GM18873 (cell line): ENCODE measurements at regions not wholly inside any gene's neighbourhood (a gene's known extent, or its start where the extent isn't known, plus 50 kb on each side); places are given as distances from the start of the nearest gene placed in this dataset.
"Not testable (repeated sequence)": the region's sequence is repeated elsewhere in the genome, so short reads cannot be mapped to it uniquely, and the experiment has no call there.

Experiments
- ATAC-seq: cut with Tn5 transposase; IDR thresholded peaks from one replicate; pipeline ENCODE4 v1.9.1; 2021; ENCODE audit warnings: mild to moderate bottlenecking, moderate library complexity, moderate number of reproducible peaks; ENCODE audit not compliant: unreplicated experiment, low FRiP score

DNA sequence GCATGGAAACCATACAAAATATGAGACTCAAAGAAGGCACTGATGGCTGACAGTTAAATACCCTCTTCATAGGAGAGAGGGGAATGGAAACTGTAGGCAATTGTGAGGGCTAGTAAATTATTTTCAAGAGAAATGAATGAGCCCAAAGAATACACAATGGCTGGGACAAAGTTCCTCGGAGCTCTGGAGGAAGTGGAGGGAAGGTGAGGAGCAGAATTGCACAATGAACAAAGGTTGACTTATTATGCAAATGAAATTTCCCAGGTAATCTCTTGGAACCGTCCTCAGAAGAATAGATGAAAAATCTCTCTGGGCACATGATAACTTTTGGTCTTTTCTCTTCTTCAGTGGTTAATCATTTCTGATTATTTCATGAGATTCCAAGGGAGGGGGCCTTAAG lies 202.6 kb upstream of the VCX start:
- ATAC-seq: no peak

GRCh38 chrX:7638078-7638710 lies 204.8 kb upstream of the VCX start:
- no peak for ATAC-seq

- ATAC-seq: no peak
Measured at GRCh38 chrX:7637066-7637465, 205.9 kb upstream of the VCX start.

DNA sequence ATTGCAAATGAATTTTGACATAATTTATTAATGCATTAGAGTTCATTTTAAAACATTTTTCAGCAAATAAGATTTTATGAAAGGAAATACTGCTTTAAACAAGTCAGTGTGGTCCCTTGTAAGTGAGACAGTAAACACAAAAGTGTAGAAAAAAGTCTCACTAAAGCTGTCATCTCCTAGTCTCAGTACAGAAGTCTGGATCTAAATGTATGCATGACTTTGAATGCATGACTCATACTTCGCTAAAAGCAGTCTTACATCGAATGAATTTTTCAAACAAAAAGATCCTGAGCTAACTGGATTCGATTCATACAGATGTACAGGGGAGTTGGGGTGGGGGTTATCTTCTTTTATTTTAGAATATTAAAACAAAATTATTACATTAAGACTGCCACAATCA lies 207.4 kb upstream of the VCX start:
- ATAC-seq: no peak

- ATAC-seq: no peak
Measured at GRCh38 chrX:7620560-7620959, 222.4 kb upstream of the VCX start.

- peak; percentile 61 for ATAC-seq
Measured at GRCh38 chrX:7617994-7618393, 225.0 kb upstream of the VCX start.

- peak; percentile 42 for ATAC-seq
Measured at GRCh38 chrX:7614616-7615015, 228.4 kb upstream of the VCX start.

DNA sequence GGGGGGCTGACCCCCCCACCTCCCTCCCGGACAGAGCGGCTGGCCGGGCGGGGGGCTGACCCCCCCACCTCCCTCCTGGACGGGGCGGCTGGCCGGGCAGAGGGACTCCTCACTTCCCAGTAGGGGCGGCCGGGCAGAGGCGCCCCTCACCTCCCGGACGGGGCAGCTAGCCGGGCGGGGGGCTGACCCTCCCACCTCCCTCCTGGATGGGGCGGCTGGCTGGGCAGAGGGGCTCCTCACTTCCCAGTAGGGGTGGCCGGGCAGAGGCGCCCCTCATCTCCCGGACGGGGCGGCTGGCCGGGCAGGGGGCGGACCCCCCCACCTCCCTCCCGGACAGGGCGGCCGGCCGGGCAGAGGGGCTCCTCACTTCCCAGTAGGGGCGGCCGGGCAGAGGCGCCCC lies 234.3 kb upstream of the VCX start:
- not testable (repeated sequence) for ATAC-seq

- no peak for ATAC-seq
Measured at GRCh38 chrX:7606039-7606652, 236.8 kb upstream of the VCX start.

GRCh38 chrX:7603387-7603786 lies 239.6 kb upstream of the VCX start:
- no peak for ATAC-seq

DNA sequence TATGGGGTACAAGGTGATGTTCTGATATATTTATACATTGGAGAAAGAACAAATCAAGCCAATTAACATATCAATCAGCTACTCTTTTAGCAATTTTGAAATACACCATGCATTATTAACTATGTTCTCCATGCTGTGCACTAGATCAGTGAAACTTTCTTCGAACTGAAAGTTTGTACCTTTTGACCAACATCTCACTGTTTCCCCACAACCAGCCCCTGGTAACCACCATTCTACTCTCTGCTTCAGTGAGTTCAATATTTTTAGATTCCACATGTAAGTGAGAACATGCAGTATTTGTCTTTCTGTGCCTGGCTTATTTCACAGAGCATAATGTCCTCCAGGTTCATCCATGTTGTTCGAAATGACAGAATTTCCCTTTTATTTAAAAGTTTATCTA lies 246.1 kb upstream of the VCX start:
- ATAC-seq: no peak

DNA sequence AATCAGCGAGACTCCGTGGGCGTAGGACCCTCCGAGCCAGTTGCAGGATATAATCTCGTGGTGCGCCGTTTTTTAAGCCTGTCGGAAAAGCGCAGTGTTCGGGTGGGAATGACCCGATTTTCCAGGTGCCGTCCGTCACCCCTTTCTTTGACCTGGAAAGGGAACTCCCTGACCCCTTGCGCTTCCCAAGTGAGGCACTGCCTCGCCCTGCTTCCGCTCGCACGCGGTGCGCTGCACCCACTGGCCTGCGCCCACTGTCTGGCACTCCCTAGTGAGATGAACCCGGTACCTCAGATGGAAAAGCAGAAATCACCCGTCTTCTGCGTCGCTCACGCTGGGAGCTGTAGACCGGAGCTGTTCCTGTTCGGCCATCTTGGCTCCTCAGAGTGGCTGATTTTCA lies 249.6 kb upstream of the VCX start:
- ATAC-seq: not testable (repeated sequence)

- no peak for ATAC-seq
Measured at GRCh38 chrX:7586126-7586525, 256.8 kb upstream of the VCX start.

- ATAC-seq: no peak
Measured at GRCh38 chrX:7582191-7582590, 260.8 kb upstream of the VCX start.

GRCh38 chrX:7580127-7580526 lies 262.8 kb upstream of the VCX start:
- ATAC-seq: no peak

GRCh38 chrX:7574325-7574724 lies 268.6 kb upstream of the VCX start:
- ATAC-seq: no peak

DNA sequence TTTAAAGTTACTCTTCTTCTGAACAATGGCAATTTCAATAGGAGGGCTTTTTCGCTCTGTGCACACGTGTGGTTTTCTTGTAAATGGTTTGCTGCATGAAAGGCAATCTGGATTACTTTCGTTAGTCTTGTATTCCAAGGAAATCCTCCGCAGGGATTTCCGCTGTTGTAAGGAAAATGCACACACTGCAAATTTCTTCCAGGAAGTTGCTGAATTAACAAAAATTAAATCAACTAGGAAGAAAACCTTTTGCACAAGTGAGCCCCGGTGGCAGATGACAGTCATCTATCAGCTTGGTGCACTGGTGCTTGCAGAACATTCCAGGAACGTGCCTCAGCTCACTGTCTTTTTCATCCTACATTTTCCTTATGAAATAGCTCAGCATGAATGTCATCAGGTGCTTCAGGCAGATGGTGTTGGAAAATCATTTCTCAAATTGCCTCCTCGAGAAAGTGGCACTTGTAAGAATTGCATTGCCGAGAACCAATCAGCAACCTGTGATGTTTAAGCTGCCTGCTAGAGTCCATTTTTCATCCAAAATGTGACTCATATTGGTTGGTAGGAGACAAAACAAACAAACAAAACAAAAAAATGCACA lies 272.4 kb upstream of the VCX start:
- ATAC-seq: no peak

- ATAC-seq: no peak
Measured at GRCh38 chrX:7568597-7568996, 274.4 kb upstream of the VCX start.

GRCh38 chrX:7568130-7568529 lies 274.8 kb upstream of the VCX start:
- no peak for ATAC-seq

GRCh38 chrX:7552760-7553159 lies 290.2 kb upstream of the VCX start:
- ATAC-seq: no peak

GRCh38 chrX:7546551-7547080 lies 296.4 kb upstream of the VCX start:
- no peak for ATAC-seq

GRCh38 chrX:7545564-7545963 lies 297.4 kb upstream of the VCX start:
- no peak for ATAC-seq
